COLO668 (cell line): ENCODE measurements at regions not wholly inside any gene's neighbourhood (a gene's known extent, or its start where the extent isn't known, plus 50 kb on each side); places are given as distances from the start of the nearest gene placed in this dataset.
"Not testable (repeated sequence)": the region's sequence is repeated elsewhere in the genome, so short reads cannot be mapped to it uniquely, and the experiment has no call there.

Experiments used
- DNase-seq: peaks from one replicate; lab custom pipeline; 2025; ENCODE audit not compliant: unreplicated experiment; lab: John Stamatoyannopoulos, UW

DNA sequence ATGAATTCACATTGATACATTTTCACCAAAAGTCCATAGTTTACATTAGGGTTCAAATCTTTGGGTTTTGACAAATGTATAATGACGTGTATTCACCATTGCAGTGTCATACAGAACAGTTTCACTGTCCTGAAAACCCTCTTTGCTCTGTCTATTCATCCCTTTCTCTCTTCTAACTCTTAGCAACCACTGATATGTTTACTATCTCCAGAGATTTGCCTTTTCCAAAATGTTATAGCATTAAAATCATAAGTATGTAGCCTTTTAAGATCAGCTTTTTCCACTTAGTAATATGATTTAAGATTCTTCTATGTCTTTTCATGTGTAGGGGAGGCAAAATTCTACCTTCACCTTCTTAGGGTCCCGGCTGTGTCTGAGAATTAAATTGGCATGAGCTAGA, 203.8 kb downstream of the TPRG1 start:
- DNase-seq: no peak

GRCh38 chr3:189383630-189384029, 211.9 kb downstream of the TPRG1 start:
- DNase-seq: no peak

DNA sequence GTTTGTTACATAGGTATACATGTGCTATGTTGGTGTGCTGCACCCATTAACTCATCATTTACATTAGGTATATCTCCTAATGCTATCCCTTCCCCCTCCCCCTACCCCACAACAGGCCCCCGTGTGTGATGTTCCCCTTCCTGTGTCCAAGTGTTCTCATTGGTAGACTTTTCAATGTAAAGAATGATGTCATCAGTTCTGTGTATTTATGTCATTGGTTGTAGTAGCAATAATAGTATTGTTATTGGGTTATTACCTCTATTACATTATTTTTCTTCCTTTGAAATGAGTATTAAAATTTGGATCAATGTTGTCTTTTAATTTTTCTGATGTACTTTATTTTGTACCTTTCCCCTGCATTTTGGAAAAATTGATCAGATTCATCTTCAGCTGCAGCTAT, 214.1 kb downstream of the TPRG1 start:
- not testable (repeated sequence) for DNase-seq

DNA sequence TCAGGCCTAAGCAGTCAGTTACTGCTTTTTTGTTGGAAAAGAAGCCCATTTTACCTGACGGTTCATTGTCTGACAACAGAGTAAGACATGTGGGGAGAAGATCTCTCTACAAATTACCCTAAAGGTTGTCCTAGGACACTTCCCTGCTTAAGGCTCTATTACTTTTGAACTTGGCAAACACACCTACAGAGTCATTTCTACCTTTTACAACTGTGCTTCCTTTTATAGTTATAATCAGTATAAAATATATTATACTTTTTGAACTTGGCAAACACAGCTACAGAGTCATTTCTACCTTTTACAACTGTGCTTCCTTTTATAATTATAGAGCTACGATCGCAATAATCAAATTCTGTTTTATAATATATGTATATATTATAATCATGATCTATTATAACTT, 215.0 kb downstream of the TPRG1 start:
- DNase-seq: no peak

- no peak for DNase-seq
Observed at GRCh38 chr3:189389346-189389745, 217.6 kb downstream of the TPRG1 start.

DNA sequence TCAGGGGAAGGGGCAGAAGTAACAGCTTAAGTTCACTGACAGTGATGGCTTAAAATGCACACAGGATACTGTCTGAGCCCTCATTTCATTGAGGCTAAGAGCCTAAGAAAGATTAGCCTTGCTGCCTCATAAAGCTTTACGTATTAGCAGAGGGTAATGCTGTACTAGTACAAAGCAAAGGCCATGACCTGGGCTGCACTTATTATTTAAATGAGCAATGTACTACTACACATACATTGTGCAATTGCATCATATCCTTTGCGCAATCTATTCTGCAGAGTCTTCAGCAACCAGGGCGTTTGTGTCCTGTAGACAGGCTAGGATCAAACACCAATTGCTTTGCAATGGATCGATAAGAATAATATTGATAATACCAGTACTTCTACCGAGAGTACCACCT, 221.8 kb downstream of the TPRG1 start:
- no peak for DNase-seq

DNA sequence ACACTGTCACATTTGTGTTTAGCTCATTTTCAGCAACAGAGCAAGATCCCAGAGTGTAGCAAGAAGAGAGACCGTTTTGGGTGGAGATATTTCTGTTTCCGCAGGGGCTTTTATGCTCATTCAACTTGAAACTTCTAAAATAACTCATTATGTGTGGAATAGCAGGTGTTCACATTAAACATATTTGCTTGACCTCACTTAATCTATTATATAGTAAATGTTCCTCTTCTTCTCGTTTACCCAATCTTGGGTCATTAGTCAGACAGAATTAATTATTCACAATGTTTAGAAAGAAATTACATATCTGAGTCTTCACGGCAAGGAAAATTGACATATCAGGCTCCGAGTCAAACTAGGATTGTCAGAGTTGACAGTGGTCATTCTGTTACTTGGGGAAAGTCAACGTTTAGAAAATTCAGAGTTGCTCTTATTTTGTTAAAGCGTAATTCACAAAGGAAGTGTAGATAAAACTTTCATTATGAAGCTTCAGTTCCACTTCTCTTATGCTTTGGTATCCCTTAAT, 222.9 kb downstream of the TPRG1 start:
- DNase-seq: no peak

DNA sequence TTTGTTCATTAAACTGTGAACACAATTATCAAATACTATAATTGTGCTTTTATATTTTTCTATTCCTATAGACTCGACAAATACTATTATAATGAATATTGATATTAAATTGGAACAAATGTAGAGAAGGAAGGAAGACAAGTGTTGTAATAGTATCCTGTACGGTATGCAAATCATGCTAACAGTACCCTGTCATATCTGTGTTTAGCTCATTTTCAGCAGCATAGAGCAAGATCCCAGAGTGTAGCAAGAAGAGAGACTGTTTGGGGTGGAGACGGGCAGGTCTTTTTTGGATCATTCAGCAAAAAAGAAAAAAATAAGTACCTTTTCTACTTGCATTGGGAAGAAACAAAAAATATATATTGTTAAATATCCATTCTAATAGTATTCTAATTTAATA, 224.1 kb downstream of the TPRG1 start:
- DNase-seq: no peak

DNA sequence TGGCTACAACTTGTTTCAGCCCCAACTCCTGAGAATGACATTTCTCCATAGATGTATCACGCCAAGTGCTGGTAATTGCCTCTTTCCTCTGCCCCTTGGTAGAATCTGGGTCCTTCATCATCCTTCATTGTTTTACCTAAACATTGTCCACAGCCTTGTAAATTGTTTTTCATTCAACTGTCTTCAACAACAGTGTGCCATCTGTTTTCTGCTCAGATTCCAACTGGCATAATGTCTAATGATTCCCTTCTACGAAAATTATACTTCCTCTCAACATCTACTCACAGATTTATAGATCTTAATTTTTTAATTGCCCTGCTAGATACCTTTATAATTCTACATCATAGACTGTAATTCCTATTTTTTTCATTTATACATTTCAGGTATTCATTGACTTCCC, 226.9 kb downstream of the TPRG1 start:
- no peak for DNase-seq

- DNase-seq: no peak
Observed at GRCh38 chr3:189401196-189401595, 229.4 kb downstream of the TPRG1 start.

GRCh38 chr3:189403194-189403593, 228.0 kb upstream of the TP63 start:
- no peak for DNase-seq

GRCh38 chr3:189404024-189404423, 227.2 kb upstream of the TP63 start:
- no peak for DNase-seq

DNA sequence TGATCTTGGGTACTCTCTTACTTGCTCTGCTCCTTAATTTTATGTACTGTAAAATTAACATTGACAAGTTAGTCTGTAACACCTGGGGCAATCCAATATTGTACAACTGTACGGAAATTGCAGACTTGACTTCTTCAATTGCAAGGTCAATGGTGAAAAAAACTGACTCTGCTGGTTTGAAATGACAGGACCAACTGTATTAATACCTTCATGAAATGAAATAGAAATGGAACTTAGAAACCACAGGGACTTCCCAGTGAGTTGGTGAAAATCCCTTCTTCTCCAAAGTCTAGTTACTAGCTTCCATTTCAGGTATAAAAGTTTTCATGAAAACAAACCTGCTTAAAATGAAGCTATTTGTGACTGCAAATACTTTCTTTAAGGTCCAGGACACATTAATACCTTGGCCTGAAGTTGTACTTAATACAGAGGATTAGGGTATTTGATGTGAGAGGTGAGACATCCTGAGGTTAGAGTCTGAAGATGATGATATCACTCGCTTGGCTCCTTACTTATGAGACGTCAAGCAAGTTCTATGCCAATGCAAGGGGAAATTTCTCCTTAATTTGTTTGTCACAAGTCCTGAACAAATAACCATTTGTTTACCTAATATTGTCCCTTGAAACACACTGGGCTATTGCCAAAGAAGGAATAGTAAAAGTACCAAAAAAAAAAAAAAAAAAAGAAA, 226.2 kb upstream of the TP63 start:
- no peak for DNase-seq

DNA sequence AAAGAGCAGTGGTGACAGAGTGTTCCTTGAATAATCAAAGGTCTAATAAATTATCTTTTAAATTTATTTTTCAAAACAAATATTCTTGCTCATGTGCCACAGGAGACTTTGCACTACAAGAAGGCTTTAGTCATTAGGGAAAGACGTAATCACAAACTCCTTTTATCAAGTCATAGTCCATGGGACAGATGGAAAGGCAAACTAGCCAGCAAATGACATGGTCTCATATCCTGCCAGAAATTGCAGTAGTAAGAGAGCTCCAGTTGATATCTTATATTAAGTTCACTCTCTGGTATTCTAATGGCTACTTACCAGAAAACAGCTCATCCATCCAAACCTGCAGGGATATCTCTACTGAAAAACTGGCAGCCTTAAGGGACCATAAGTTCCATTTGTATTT, 225.0 kb upstream of the TP63 start:
- no peak for DNase-seq

DNA sequence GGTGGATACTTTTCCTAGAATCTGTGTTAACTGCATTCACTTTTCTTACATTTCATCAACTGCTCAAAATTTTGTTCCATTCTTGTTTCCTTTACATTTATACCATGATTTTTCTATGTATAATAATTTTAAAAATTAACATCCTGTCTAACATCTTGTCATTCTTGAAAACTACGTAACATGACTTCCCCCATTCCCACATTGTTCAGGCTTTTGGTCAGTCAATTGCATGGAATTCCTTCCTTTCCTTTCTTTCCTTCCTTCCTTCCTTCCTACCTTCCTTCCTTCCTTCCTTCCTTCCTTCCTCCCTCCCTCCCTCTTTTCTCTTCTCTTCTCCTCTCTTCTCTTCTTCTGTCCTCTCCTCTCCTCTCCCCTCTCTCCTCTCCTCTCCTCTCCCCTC, 220.7 kb upstream of the TP63 start:
- no peak for DNase-seq

DNA sequence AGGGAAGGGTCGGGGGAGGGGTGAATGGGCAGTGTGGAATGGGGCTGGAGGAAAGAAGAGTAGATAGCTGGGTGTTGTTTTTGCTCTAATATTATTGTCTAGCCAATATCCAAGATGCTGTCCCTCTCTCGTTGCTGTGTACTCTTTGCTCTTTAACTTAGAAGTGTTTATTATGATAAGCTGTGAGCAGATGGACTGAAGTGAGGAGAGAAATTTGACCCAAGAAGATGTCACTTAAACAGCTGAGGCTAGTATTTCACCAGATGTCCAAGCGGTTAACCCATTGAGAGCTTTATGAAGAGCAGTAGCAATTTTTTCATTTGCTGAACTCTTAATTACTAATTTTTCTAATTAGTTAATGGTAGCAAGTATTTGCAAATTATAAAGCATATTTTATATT, 212.2 kb upstream of the TP63 start:
- DNase-seq: peak; percentile 4

- DNase-seq: no peak
Observed at GRCh38 chr3:189419683-189420082, 211.5 kb upstream of the TP63 start.

- no peak for DNase-seq
Observed at GRCh38 chr3:189424922-189425321, 206.3 kb upstream of the TP63 start.

DNA sequence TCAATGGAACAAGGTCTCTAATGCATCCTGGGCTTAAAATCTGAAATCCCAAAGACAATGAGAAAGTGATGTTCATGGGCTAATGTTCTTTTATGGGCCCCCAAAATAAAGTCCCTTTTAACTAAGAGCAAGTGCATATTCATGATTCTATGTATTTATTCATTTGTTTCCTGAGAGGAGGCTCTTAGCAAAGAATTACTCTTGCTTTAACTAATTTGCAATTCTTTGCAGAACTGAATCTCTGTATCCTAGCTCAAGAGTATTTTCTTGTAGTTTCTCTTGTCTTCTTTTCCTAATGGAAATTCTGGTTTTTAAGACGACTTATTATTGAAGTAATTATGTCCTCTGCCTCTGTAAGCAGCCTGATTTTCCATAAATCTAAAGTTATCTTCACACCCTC, 202.2 kb upstream of the TP63 start:
- DNase-seq: no peak

DNA sequence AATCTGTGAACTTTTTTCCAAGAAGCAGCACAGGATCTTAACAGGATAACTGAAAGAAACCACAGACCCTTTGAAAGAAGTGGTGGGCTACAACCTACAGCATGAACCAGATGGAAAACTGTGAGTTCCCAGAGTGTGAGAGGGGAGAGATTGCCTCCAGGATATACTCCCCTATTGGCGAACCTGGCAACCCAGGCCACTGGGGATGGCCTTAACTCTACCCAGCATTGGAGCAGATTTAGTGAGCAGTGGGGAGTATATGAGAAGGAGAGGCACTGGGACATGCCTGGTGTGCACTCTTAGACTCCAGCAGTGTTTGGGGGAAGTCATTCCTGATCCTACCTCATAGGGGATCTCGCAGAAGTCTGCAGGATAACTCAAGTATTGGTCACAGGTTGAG, 201.0 kb upstream of the TP63 start:
- no peak for DNase-seq

DNA sequence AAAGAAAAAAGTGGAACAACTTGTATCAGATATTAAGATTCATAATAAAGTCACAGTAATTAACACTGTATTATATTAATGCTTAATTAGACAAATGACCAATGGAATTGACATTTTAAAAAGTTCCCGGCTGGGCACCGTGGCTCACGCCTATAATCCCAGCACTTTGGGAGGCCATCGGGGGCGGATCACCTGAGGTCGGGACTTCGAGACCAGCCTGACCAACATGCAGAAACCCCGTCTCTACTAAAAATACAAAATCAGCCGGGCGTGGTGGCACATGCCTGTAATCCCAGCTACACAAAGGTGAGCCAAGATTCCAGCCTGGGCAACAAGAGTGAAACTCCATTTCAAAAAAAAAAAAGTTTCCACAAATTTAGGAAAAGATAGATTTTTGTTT, 188.9 kb upstream of the TP63 start:
- DNase-seq: not testable (repeated sequence)

- no peak for DNase-seq
Observed at GRCh38 chr3:189446959-189447560, 184.1 kb upstream of the TP63 start.

GRCh38 chr3:189449084-189449483, 182.1 kb upstream of the TP63 start:
- no peak for DNase-seq
